MCF 10A (cell line): ENCODE measurements at regions not wholly inside any gene's neighbourhood (a gene's known extent, or its start where the extent isn't known, plus 50 kb on each side); places are given as distances from the start of the nearest gene placed in this dataset.
A peak's percentile ranks its signal among the peaks of the same experiment; 100 is the strongest.

Experiments
- BruUV-seq: library from RNA; stranded (reverse); fragments of 400-500 nt; replicated peaks from 2 replicates; lab custom pipeline; 2021; lab: Mats Ljungman, UMichigan
- CTCF ChIA-PET: fragments of 300-600 bp; sonication (Branson Sonifier 250); formaldehyde crosslinking; extraction: SDS; loops from one replicate; lab custom pipeline; 2021; ENCODE audit warnings: antibody characterized with exemption, inconsistent platforms; lab: Yijun Ruan, JAX
- POLR2A ChIA-PET: fragments of 300-600, 350-650 bp; sonication (Branson Sonifier 250); formaldehyde crosslinking; extraction: SDS; loops from one replicate; lab custom pipeline; 2020; ENCODE audit warnings: antibody characterized with exemption, inconsistent platforms; lab: Yijun Ruan, JAX
- DNase-seq: peaks from one replicate; pipeline ENCODE4 v3.0.0-alpha.2; 2018; ENCODE audit not compliant: unreplicated experiment
- H3K27ac Mint-ChIP-seq: one replicate; pipeline ENCODE4 v1.8.0; 2022; ENCODE audit warnings: mild to moderate bottlenecking, low read depth, mixed read lengths; ENCODE audit not compliant: unreplicated experiment
- H3K27me3 Mint-ChIP-seq: one replicate; pipeline ENCODE4 v1.8.0; 2022; ENCODE audit warnings: mixed read lengths; ENCODE audit not compliant: insufficient read depth, unreplicated experiment
- H3K36me3 Mint-ChIP-seq: one replicate; pipeline ENCODE4 v1.8.0; 2022; ENCODE audit warnings: mild to moderate bottlenecking, moderate library complexity, mixed read lengths; ENCODE audit not compliant: insufficient read depth, unreplicated experiment
- H3K4me1 Mint-ChIP-seq: one replicate; pipeline ENCODE4 v1.8.0; 2022; ENCODE audit warnings: mixed read lengths; ENCODE audit not compliant: insufficient read depth, unreplicated experiment
- H3K4me3 Mint-ChIP-seq: one replicate; pipeline ENCODE4 v1.8.0; 2022; ENCODE audit warnings: mild to moderate bottlenecking, moderate library complexity, mixed read lengths; ENCODE audit not compliant: unreplicated experiment
- H3K9me3 Mint-ChIP-seq: one replicate; pipeline ENCODE4 v1.8.0; 2022; ENCODE audit warnings: mixed read lengths; ENCODE audit not compliant: unreplicated experiment
- CTCF ChIP-seq: fragments of 200-600 bp; IDR thresholded peaks from one replicate; pipeline ENCODE4 v1.8.0; 2022; ENCODE audit warnings: antibody characterized with exemption, mild to moderate bottlenecking; ENCODE audit not compliant: unreplicated experiment
- intact Hi-C: fragments of 100-400 bp; cut with micrococcal nuclease; formaldehyde crosslinking; loops from 2 replicates; pipeline ENCODE4 v1.14.1; 2022

- Mint-ChIP-seq H3K27me3 (peaks cover 36% of the 10 kb centered on the region), H3K4me1 (no peaks in the 10 kb centered on the region), H3K27ac (no peak overlapping the region), H3K36me3 (no peaks in the 10 kb centered on the region), H3K4me3 (no peak overlapping the region), H3K9me3 (no peaks in the 10 kb centered on the region)
- no peak for DNase-seq
- CTCF ChIA-PET = interaction anchor here (0.6 to 1.6 kb wide), 5 partner anchors 22 to 958 kb away, joined by 3 to 4 read pairs (median 4); no protein-coding TSS in a partner anchor
- intact Hi-C loops = no loop called here
- POLR2A ChIA-PET = no interaction called here
- TF ChIP-seq CTCF = no peak
- BruUV-seq = no TSS peak
Measured at GRCh38 chr11:32198053-32198452, 107.2 kb downstream of the RCN1 start.

- CTCF ChIA-PET = interaction anchor here (0.6 to 1.0 kb wide), 5 partner anchors 12 to 148 kb away, joined by 3 to 7 read pairs (median 3); no protein-coding TSS in a partner anchor
- H3K4me3 Mint-ChIP-seq = no peak overlapping the region
- no peaks in the 10 kb centered on the region for H3K4me1 Mint-ChIP-seq
- intact Hi-C loops = no loop called here
- no peaks in the 10 kb centered on the region for H3K36me3 Mint-ChIP-seq
- POLR2A ChIA-PET = no interaction called here
- peaks cover 16% of the 10 kb centered on the region for H3K27me3 Mint-ChIP-seq
- no peak for TF ChIP-seq CTCF
- no TSS peak for BruUV-seq
- no peak for DNase-seq
- no peaks in the 10 kb centered on the region for H3K9me3 Mint-ChIP-seq
- H3K27ac Mint-ChIP-seq = no peak overlapping the region
Measured at GRCh38 chr11:32200136-32200847, 109.4 kb downstream of the RCN1 start.

DNA sequence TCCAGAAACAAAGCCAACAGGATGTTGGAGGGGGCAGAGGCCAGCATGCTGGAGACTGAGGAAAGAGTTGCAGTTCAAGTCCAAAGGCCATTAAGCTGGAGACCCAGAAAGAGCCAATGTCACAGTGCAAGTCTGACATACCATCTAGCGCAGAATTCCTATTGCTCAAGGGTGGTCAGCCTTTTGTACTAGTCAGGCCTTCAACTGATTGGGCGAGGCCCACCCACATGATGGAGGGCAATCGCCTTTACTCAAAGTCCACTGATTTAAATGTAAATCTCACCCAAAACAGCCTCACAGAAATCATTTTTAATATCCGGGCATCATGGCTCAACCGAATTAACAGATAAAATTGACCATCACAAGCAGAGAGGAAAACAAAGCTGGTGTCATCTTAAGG lies 113.9 kb downstream of the RCN1 start:
- no peaks in the 10 kb centered on the region for H3K9me3 Mint-ChIP-seq
- BruUV-seq = no TSS peak
- intact Hi-C loops = no loop called here
- H3K27ac Mint-ChIP-seq = no peak overlapping the region
- no peaks in the 10 kb centered on the region for H3K36me3 Mint-ChIP-seq
- H3K4me3 Mint-ChIP-seq = no peak overlapping the region
- no peaks in the 10 kb centered on the region for H3K4me1 Mint-ChIP-seq
- ChIA-PET POLR2A (no interaction called here), CTCF (interaction anchor here (0.7 to 1.8 kb wide), 2 partner anchors 51 to 93 kb away, joined by 3 to 4 read pairs; no protein-coding TSS in a partner anchor)
- H3K27me3 Mint-ChIP-seq = peaks cover 17% of the 10 kb centered on the region
- TF ChIP-seq CTCF = no peak
- no peak for DNase-seq

GRCh38 chr11:32210556-32210955 lies 119.7 kb downstream of the RCN1 start:
- Mint-ChIP-seq H3K27ac (no peak overlapping the region), H3K9me3 (no peaks in the 10 kb centered on the region), H3K4me1 (no peaks in the 10 kb centered on the region), H3K27me3 (peaks cover 22% of the 10 kb centered on the region), H3K4me3 (no peak overlapping the region), H3K36me3 (no peaks in the 10 kb centered on the region)
- CTCF ChIA-PET = no interaction called here
- intact Hi-C loops = no loop called here
- DNase-seq = peak; percentile 11
- no TSS peak for BruUV-seq
- POLR2A ChIA-PET = no interaction called here
- TF ChIP-seq CTCF = no peak
